SK-N-SH (cell line): ENCODE measurements at regions not wholly inside any gene's neighbourhood (a gene's known extent, or its start where the extent isn't known, plus 50 kb on each side); places are given as distances from the start of the nearest gene placed in this dataset.

Experiments
- CTCF ChIA-PET: fragments of 300-600, 350-600 bp; formaldehyde crosslinking; extraction: SDS; loops from one replicate; lab custom pipeline; 2021; lab: Yijun Ruan, JAX
- POLR2A ChIA-PET: fragments of 350-600 bp; sonication (Branson Sonifier 250); formaldehyde crosslinking; extraction: SDS; loops from one replicate; lab custom pipeline; 2020; ENCODE audit warnings: antibody characterized with exemption, inconsistent platforms; lab: Yijun Ruan, JAX
- DNase-seq: peaks from one replicate; pipeline ENCODE4 v3.0.0; 2012
- H2AFZ ChIP-seq: fragments of 200-600 bp; sonication (generic); 2 replicates; pipeline ENCODE4 v1.8.1; 2016; ENCODE audit warnings: antibody characterized with exemption, mild to moderate bottlenecking, low read depth
- H3F3A ChIP-seq: fragments of 200-600 bp; sonication (generic); replicated peaks from 2 replicates; pipeline ENCODE3; 2016; ENCODE audit warnings: antibody characterized with exemption, mild to moderate bottlenecking; ENCODE audit not compliant: insufficient read depth
- H3K27ac ChIP-seq, 2 experiments: fragments of 200-500 bp in 1 of 2; fragments of 200-600 bp in 1 of 2; sonication (Bioruptor generic) in 1 of 2; sonication (generic), shearing (Covaris generic) in 1 of 2; 2 replicates each; pipeline versions ENCODE4 v1.5.1 to v1.6.1; 2014 to 2016; ENCODE audit warnings: low read depth in 2 of 2, inconsistent platforms in 1 of 2, low read length in 1 of 2, mild to moderate bottlenecking in 1 of 2, mixed read lengths in 1 of 2
- H3K27me3 ChIP-seq: fragments of 200-600 bp; sonication (generic), shearing (Covaris generic); 2 replicates; pipeline ENCODE4 v1.6.1; 2016; ENCODE audit warnings: mixed run types; ENCODE audit not compliant: insufficient read depth
- H3K36me3 ChIP-seq, 2 experiments: fragments of 200-500 bp in 1 of 2; fragments of 200-600 bp in 1 of 2; sonication (Bioruptor generic) in 1 of 2; sonication (generic) in 1 of 2; replicated peaks in 1 of 2; 2 replicates each; pipeline versions ENCODE3 to v1.5.1; 2014 to 2016; ENCODE audit warnings: low read length in 1 of 2, mild to moderate bottlenecking in 1 of 2; ENCODE audit not compliant: insufficient read depth in 2 of 2, control insufficient read depth in 1 of 2
- H3K4me1 ChIP-seq, 2 experiments: fragments of 200-500 bp in 1 of 2; fragments of 200-600 bp in 1 of 2; sonication (Bioruptor generic) in 1 of 2; sonication (generic), shearing (Covaris generic) in 1 of 2; 2 replicates each; pipeline versions ENCODE4 v1.5.1 to v1.6.1; 2014 to 2016; ENCODE audit warnings: low read depth in 1 of 2, low read length in 1 of 2, mixed run types in 1 of 2; ENCODE audit not compliant: insufficient read depth in 2 of 2, control insufficient read depth in 1 of 2
- H3K4me2 ChIP-seq: fragments of 200-600 bp; sonication (generic), shearing (Covaris generic); 2 replicates; pipeline ENCODE4 v1.6.1; 2017; ENCODE audit warnings: mixed run types
- H3K4me3 ChIP-seq, 2 experiments: fragments of 200-500 bp in 1 of 2; fragments of 200-600 bp in 1 of 2; sonication (Bioruptor generic) in 1 of 2; sonication (generic), shearing (Covaris generic) in 1 of 2; 2 replicates each; pipeline versions ENCODE4 v1.5.1 to v1.8.1; 2014 to 2016; ENCODE audit warnings: low read depth in 2 of 2, inconsistent platforms in 1 of 2, low read length in 1 of 2, mild to moderate bottlenecking in 1 of 2, mixed read lengths in 1 of 2, moderate library complexity in 1 of 2
- H3K79me2 ChIP-seq: fragments of 200-600 bp; sonication (generic); 2 replicates; pipeline ENCODE4 v1.8.1; 2017; ENCODE audit warnings: mild to moderate bottlenecking; ENCODE audit not compliant: insufficient read depth
- H3K9ac ChIP-seq: fragments of 200-600 bp; sonication (generic); 2 replicates; pipeline ENCODE4 v1.6.1; 2017; ENCODE audit warnings: mixed run types
- H3K9me2 ChIP-seq: fragments of 200-600 bp; sonication (generic); 2 replicates; pipeline ENCODE4 v1.6.1; 2017; ENCODE audit warnings: mixed run types
- H3K9me3 ChIP-seq: fragments of 200-600 bp; sonication (generic); 2 replicates; pipeline ENCODE4 v1.6.1; 2017; ENCODE audit warnings: mixed run types, mild to moderate bottlenecking, moderate library complexity
- H4K20me1 ChIP-seq: fragments of 200-600 bp; sonication (generic); 2 replicates; pipeline ENCODE4 v1.6.1; 2017; ENCODE audit warnings: mild to moderate bottlenecking, mixed run types; ENCODE audit not compliant: insufficient read depth
- RXRA ChIP-seq: IDR thresholded peaks from 2 replicates; pipeline ENCODE4 v1.4.0; 2012; ENCODE audit warnings: low read depth, mild to moderate bottlenecking, borderline replicate concordance
- WGBS: methylation state at CpG from one replicate; pipeline ENCODE4 v1.1.6; 2017; ENCODE audit warnings: low lambda C conversion rate; 5-methylcytosine and 5-hydroxymethylcytosine counted together
- TF ChIP-seq, protein P1 (sequence below): fragments of 150-350 bp; IDR thresholded peaks from 2 replicates; pipeline ENCODE4 v1.6.1; 2017; ENCODE audit warnings: antibody characterized with exemption, low read length, low read depth, borderline replicate concordance
- TF ChIP-seq, protein P2 (sequence below): fragments of 200-600 bp; sonication (generic); IDR thresholded peaks from 2 replicates; pipeline ENCODE4 v1.6.1; 2017; ENCODE audit warnings: antibody characterized with exemption, mild to moderate bottlenecking, moderate library complexity

- no peak overlapping the region for H2AFZ ChIP-seq
- POLR2A ChIA-PET = no interaction called here
- no peak overlapping the region for H3K9ac ChIP-seq
- H3K27me3 ChIP-seq = peaks cover 4% of the 10 kb centered on the region; the same call in 1 of the 2 replicates
- H3F3A ChIP-seq = no peaks in the 10 kb centered on the region
- H3K9me2 ChIP-seq = no peaks in the 10 kb centered on the region
- TF ChIP-seq, protein P1, sequence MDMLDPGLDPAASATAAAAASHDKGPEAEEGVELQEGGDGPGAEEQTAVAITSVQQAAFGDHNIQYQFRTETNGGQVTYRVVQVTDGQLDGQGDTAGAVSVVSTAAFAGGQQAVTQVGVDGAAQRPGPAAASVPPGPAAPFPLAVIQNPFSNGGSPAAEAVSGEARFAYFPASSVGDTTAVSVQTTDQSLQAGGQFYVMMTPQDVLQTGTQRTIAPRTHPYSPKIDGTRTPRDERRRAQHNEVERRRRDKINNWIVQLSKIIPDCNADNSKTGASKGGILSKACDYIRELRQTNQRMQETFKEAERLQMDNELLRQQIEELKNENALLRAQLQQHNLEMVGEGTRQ = no peak
- TF ChIP-seq, protein P2, sequence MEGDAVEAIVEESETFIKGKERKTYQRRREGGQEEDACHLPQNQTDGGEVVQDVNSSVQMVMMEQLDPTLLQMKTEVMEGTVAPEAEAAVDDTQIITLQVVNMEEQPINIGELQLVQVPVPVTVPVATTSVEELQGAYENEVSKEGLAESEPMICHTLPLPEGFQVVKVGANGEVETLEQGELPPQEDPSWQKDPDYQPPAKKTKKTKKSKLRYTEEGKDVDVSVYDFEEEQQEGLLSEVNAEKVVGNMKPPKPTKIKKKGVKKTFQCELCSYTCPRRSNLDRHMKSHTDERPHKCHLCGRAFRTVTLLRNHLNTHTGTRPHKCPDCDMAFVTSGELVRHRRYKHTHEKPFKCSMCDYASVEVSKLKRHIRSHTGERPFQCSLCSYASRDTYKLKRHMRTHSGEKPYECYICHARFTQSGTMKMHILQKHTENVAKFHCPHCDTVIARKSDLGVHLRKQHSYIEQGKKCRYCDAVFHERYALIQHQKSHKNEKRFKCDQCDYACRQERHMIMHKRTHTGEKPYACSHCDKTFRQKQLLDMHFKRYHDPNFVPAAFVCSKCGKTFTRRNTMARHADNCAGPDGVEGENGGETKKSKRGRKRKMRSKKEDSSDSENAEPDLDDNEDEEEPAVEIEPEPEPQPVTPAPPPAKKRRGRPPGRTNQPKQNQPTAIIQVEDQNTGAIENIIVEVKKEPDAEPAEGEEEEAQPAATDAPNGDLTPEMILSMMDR = no peak
- no peak overlapping the region for H3K27ac ChIP-seq
- no peaks in the 10 kb centered on the region for H3K36me3 ChIP-seq
- H3K79me2 ChIP-seq = no peaks in the 10 kb centered on the region
- WGBS = 15% methylated on average over 5 of the region's 5 CpGs
- no peak overlapping the region for H3K4me3 ChIP-seq
- CTCF ChIA-PET = no interaction called here
- H3K9me3 ChIP-seq = no peaks in the 10 kb centered on the region
- H3K4me2 ChIP-seq = no peak overlapping the region; the same call in 1 of the 2 replicates
- no peaks in the 10 kb centered on the region for H3K4me1 ChIP-seq
- no peaks in the 10 kb centered on the region for H4K20me1 ChIP-seq
- DNase-seq = no peak
These were observed 864.6 kb downstream of the SUCLG1 start for GRCh38 chr2:83594241-83595120.

DNA sequence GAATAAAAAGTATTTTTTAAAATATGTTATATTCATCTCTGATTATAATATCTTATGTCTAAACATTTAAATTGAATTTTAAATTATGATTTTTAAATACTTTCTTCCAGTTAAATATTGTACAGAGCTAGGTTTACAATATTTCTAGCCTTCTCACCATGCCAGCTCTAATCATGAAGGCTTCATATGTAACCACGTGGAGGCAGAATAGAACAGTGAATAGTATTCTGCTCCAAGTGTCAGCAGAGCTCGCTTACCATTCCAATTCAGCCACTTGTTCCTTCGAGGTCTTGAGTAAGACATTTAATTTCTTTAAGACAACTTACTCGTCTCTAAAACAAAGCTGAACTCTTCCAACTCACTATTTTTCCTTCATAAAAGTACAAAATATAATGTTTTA, 871.8 kb downstream of the SUCLG1 start:
- Histone ChIP-seq H2AFZ (no peak overlapping the region), H3F3A (no peaks in the 10 kb centered on the region), H3K79me2 (no peaks in the 10 kb centered on the region), H3K36me3 (no peaks in the 10 kb centered on the region), H3K9me3 (no peaks in the 10 kb centered on the region; the same call in 1 of the 2 replicates), H3K9me2 (no peaks in the 10 kb centered on the region), H3K9ac (no peak overlapping the region), H4K20me1 (no peaks in the 10 kb centered on the region), H3K27me3 (no peaks in the 10 kb centered on the region), H3K27ac (no peak overlapping the region), H3K4me2 (no peak overlapping the region), H3K4me3 (no peak overlapping the region), H3K4me1 (no peaks in the 10 kb centered on the region)
- CTCF ChIA-PET = no interaction called here
- no peak for DNase-seq
- 6% methylated on average over 4 of the region's 4 CpGs for WGBS
- TF ChIP-seq RXRA = no peak
- TF ChIP-seq, protein P2 = peak; percentile 31; the same call in 1 of the 2 replicates
- POLR2A ChIA-PET = no interaction called here
